ENCODE measurements at regions not wholly inside any gene's neighbourhood (a gene's known extent, or its start where the extent isn't known, plus 50 kb on each side); places are given as distances from the start of the nearest gene placed in this dataset.
"Not testable (repeated sequence)": the region's sequence is repeated elsewhere in the genome, so short reads cannot be mapped to it uniquely, and the experiment has no call there.

DNA sequence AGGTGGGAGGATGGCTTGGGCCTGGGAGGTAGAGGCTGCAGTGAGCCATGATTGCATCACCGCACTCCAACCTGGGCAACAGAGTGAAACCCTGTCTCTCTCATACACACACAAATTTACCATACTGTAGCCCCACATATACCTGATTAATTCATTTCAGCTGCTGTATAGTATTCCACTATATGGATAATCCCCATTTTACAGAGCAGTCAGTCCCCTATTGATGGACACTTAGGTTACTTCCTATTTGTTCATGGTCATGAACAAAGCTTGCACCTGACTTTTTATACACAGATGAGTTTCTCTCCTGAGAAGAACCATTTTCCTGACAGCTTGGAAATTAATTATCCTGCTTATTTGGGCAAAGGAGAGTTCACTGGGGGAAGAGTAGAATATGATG is 59.2 kb downstream of the EMX2 start:
- no peak for DNase-seq (ENCODE audit: low spot score)

DNA sequence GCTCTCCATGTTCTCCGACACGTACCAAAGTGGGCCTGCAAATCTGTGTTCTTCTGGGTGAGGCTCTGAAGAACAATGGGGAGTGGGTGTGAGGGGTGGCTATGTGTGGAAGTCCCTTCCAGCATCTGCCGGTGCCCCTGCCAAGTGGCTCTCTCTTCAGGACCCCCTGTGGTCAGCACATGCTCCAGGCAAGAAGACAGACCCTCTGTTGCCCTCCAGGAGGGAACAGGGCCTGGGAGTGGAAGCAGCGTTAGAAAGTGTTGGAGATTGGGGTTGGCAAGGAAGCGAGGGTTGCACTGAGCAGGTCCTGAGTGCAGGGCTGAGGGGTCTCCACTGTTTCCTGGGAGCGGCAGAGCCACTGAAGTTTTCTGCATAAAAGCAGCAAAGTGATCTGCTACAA is 60.5 kb downstream of the EMX2 start:
- DNase-seq (ENCODE audit: low spot score), result no peak

DNA sequence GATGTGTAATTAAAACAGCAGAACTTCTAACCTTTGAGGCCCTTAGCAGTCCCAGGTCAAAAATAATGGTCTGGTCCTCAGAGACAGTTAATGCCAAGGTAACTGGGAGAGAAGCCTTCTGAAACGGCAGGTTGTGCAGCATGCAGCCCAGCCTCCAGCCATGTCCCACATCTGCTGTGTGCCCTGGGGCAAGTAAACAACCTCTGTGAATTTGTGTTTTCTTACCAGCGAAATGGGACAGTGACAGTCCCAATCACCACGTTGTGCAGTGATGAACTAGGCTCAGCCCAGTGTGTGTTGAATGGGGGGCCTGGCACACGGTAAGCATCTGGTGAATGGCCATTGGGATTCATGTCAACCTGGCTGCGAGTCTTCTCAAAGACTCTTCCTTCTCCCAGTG is 61.2 kb downstream of the EMX2 start:
- no peak for DNase-seq (ENCODE audit: low spot score)

DNA sequence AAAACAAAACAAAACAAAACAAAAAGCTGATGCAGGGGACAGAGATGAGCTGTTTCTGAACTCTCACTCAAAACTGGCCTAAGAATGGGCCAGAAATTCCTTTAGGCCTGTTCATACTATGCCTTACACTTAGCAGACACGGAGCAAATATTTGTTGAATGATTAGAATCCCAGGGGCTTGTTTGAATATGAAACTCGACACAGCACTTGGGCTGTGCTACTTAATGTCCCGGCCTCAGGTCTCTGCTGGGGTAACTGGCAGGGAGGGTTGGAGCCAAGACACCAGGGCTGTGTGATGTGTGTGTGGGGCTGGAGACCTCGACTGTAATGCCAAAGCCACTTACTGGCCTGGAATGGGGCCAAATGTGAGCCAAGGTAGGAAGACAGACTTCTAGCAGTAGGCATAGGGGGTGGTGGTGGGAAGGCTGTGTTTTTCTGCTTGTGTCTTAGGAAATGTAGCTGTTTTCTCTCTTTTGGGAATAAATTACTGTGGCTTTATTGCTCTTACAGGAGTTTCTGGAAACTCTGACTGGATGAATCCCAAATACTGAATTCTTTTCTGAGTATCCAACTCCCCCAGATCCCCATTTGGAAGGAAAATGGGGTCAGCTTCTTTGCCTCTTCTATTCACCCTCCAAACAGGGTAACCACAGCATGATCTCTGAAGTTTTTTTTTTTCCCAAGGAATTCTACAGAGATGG is 66.7 kb downstream of the EMX2 start:
- DNase-seq (ENCODE audit: low spot score), result no peak

- no peak for DNase-seq (ENCODE audit: low spot score)
These were observed 67.2 kb downstream of the EMX2 start for GRCh38 chr10:117609796-117610170.

- DNase-seq (ENCODE audit: low spot score), result peak; percentile 39
These were observed 67.8 kb downstream of the EMX2 start for GRCh38 chr10:117610321-117610720.

DNA sequence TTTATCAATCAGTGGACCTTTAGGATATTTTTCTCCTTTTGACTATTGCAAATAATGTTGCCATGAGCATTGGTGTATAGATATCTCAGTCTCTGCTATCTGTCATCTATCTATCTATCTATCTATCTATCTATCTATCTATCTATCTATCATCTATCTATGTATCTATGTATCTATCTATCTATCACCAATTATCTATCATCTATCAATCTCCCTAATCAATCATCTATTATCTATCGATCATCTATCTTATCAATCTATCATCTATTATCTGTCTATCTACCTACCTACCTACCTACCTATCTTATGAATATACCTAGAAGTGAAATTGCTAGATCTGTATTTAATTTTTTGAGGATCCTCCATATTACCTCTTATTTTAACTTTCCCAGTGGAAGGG is 69.6 kb downstream of the EMX2 start:
- DNase-seq (ENCODE audit: low spot score), result no peak

- no peak for DNase-seq (ENCODE audit: low spot score)
These were observed 73.1 kb downstream of the EMX2 start for GRCh38 chr10:117615649-117616048.

DNA sequence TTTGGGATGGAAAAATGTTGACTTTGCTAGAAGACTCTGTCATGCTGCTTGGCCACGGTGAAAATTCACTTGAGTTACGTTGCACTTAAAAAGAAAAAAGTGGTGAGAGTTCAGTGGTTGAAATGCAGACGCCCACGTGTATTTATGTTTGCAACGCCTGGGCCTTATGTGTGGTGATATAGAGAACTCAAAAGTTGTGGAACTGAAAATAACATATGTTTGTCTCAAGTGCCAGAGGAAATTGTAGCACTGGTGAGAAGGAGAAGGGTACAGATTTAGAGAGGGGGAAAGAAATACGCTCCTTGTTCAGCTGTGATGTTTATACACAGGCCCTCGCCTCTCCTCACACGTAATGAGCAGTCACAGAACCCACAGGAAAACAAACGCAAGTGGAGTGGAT is 73.6 kb downstream of the EMX2 start:
- no peak for DNase-seq (ENCODE audit: low spot score)

GRCh38 chr10:117617086-117617485 is 74.5 kb downstream of the EMX2 start:
- DNase-seq (ENCODE audit: low spot score), result no peak

DNA sequence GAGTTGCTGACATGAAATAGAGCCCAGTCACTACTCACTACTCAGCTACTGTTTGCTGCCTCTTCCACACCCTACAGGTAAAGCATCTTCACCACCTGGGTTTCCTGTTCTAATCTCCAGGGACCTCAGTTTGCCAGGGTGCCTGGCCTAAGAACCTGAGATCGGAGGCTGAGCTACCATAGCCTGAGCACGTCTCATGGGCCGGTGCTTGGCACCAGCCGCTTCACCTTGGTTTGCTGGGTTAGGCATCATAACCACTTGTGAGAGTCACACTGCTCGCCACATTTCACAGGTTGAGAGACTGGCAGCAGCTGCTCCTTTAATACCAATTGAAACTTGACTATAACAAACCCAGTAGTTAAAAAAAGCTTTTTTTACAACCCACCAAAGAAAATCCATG is 75.1 kb downstream of the EMX2 start:
- DNase-seq (ENCODE audit: low spot score), result no peak

DNA sequence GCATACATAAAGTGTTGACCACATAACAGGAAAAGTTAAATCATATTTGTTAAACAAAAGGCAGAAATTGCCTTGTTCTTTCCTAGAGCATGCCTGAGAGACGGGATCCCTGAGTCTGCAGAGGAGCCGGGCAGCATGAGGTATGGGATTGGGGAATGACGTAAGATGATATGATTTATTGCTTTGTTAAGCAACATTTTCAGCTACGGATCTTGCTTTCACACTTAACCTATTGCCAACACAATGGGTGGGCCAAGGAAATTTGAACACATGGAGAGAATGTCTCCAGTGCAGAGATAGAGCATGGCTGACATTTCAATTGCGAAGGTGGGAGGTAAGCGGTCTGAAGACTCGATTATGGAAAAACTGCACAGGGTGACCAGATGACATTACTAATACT is 76.7 kb downstream of the EMX2 start:
- DNase-seq (ENCODE audit: low spot score), result no peak

GRCh38 chr10:117619707-117620405 is 77.3 kb downstream of the EMX2 start:
- DNase-seq (ENCODE audit: low spot score), result no peak

GRCh38 chr10:117621196-117621595 is 78.7 kb downstream of the EMX2 start:
- DNase-seq (ENCODE audit: low spot score), result no peak

DNA sequence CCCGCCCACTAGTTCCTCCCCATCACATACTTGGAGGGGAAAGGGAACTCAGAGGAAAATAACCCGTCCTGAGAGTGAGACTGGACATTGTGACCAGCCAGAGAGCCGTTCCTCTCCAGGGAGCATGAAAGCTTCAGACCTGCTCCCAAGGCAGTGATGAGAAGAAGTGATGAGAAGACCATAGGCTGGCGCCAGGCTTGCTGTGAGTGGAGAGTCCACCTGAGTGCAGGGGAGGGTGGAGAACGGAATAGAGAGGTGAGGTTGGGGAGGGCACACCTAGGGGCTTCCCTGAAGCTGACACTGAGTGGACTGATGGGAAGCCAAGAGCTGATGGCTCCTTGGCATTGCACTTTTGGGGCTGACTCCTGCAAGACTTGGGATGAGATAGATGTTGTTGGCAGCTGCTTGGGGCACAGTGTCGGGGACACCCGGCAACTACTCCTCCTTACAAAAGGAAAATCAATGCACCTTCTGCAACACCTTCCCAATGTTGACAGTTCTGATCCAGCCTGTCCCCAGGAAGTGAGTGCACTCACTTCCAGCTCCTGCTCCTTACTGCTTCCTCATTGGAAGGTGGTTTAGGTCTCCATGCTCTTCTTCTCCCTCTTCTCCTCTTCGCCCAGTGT is 79.4 kb downstream of the EMX2 start:
- DNase-seq (ENCODE audit: low spot score), result no peak

GRCh38 chr10:117622471-117623184 is 80.1 kb downstream of the EMX2 start:
- no peak for DNase-seq (ENCODE audit: low spot score)

DNA sequence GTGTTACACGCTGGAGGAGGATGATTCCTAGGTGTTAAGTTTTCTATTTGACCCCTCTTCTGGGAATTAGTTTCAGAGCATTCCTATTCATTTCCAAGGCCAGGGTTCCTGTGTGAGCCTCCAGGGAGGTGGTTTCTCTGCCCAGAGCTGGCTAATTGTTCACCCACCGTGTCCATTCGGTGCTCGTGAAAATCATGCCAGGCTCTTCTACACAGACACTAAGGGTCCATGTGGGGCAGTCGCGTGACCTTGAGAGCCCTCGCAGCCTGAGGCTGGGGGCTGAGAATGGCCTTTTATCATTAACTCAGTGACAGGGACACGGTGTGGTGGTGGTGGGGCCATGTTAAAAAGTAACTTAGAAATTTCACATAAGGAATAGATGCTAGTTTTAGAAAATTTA is 83.7 kb downstream of the EMX2 start:
- DNase-seq (ENCODE audit: low spot score), result no peak

DNA sequence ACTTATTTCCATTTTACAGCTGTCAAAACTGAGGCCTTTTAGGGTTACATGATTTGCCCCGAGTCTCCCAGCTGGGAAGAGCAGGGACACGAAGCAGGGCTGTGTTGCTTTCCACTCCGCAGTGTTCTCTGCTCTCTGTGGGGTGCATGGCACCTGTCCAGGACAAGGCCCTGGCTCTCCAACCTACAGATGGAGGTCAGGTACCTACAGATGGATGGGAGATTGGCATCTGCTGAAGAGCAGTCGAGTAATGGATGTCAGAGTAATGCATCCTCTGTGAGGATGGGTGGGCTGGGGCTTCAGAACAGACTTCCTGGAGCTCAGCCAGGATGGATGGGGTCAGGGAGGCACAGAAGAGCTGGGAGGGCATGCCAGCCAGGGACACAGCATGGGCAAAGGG is 85.0 kb downstream of the EMX2 start:
- DNase-seq (ENCODE audit: low spot score), result no peak

DNA sequence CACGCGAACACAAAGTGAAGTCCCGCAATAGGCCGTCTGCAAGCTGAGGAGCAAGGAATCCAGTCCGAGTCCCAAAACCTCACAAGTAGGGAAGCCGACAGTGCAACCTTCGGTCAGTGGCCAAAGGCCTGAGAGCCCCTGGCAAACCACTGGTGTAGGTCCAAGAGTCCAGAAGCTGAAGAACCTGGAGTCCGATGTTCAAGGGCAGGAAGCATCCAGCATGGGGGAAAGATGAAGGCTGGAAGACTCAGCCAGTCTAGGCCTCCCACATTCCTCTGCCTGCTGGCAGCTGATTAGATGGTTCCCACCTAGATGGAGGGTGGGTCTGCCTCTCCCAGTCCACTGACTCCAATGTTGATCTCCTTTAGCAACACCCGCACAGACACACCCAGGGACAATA is 87.2 kb downstream of the EMX2 start:
- DNase-seq (ENCODE audit: low spot score), result not testable (repeated sequence)

- no peak for DNase-seq (ENCODE audit: low spot score)
These were observed 89.0 kb downstream of the EMX2 start for GRCh38 chr10:117631276-117632145.

DNA sequence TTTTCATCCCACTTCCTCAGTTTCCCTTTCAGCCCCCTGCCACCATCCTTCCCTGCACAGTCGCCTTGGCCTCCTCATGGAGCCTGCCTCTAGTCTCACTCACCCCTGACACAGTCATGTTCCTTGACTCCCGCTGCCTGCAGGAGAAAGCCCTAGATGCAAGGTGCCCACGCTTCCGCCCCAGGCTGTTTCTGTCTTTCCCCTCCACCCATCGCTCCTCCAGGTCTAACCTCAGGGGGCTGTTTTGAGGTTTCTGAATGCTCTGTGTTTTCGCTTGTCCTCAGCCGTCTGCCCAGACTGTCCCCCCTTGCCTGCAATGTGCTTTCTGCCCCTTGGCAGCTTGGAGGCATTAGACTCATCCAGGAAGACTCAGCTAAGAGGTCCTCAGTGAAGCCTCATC is 89.9 kb downstream of the EMX2 start:
- DNase-seq (ENCODE audit: low spot score), result no peak

DNA sequence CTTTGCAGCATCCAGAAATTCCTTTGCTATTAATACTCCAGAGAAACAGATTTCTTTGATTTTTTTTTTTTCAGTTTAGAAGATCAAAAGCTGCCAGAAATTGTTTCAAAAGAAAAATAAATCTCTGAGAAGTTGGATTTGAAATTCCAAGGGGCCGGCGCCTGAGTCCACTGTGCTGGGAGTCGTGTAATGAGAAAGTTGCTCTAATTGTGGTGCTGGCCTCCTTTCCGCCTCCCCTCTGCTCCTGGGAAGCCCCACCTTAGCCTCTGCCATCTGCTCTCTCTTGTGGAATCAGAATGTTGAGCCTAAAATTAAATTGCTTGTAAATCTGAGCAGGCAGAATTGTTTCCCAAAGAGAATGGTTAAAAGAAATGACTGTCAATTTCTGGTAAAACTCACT is 93.3 kb downstream of the EMX2 start:
- no peak for DNase-seq (ENCODE audit: low spot score)
